ENCODE measurements at regions not wholly inside any gene's neighbourhood (a gene's known extent, or its start where the extent isn't known, plus 50 kb on each side); places are given as distances from the start of the nearest gene placed in this dataset.

- TF ChIP-seq CTCF (IDR thresholded peaks at IDR 0.05) = no peak
- no peak for TF ChIP-seq POLR2A (IDR thresholded peaks at IDR 0.05)
- no peak for TF ChIP-seq EP300 (IDR thresholded peaks at IDR 0.05)
These were observed 178.0 kb downstream of the KCTD12 start for GRCh38 chr13:76708138-76708688.

Measured in tibial nerve (tissue), 4 donors.